HEK293 (cell line): ENCODE measurements at regions not wholly inside any gene's neighbourhood (a gene's known extent, or its start where the extent isn't known, plus 50 kb on each side); places are given as distances from the start of the nearest gene placed in this dataset.

Experiments used
- CTCF ChIP-seq: fragments of 450-650 bp; formaldehyde crosslinking; IDR thresholded peaks from 2 replicates; pipeline ENCODE4 v1.5.1; 2016; ENCODE audit warnings: missing biosample characterization, missing genetic modification characterization
- KLF9 ChIP-seq: fragments of 450-650 bp; formaldehyde crosslinking; IDR thresholded peaks from 2 replicates; pipeline ENCODE4 v1.5.1; 2016; ENCODE audit warnings: missing biosample characterization, missing genetic modification characterization, low read depth
- REST ChIP-seq: fragments of 450-650 bp; formaldehyde crosslinking; IDR thresholded peaks from 2 replicates; pipeline ENCODE4 v1.5.1; 2016; ENCODE audit warnings: missing biosample characterization, missing genetic modification characterization
- ZBTB17 ChIP-seq: fragments of 450-650 bp; formaldehyde crosslinking; IDR thresholded peaks from 2 replicates; pipeline ENCODE4 v1.5.1; 2016; ENCODE audit warnings: missing biosample characterization, missing genetic modification characterization
- ZBTB8A ChIP-seq: fragments of 450-650 bp; formaldehyde crosslinking; IDR thresholded peaks from 2 replicates; pipeline ENCODE4 v1.5.1; 2016; ENCODE audit warnings: missing biosample characterization, missing genetic modification characterization
- ZNF2 ChIP-seq: fragments of 450-650 bp; formaldehyde crosslinking; IDR thresholded peaks from 2 replicates; pipeline ENCODE4 v1.5.1; 2016; ENCODE audit warnings: missing biosample characterization, missing genetic modification characterization
- ZNF302 ChIP-seq: fragments of 450-650 bp; formaldehyde crosslinking; IDR thresholded peaks from 2 replicates; pipeline ENCODE4 v1.5.1; 2016; ENCODE audit warnings: missing biosample characterization, missing genetic modification characterization, low read depth
- ZNF561 ChIP-seq: fragments of 450-650 bp; IDR thresholded peaks from 2 replicates; pipeline ENCODE4 v1.5.1; 2018; ENCODE audit warnings: missing biosample characterization, missing genetic modification characterization, borderline replicate concordance
- ZNF707 ChIP-seq: fragments of 450-650 bp; formaldehyde crosslinking; IDR thresholded peaks from 2 replicates; pipeline ENCODE4 v1.5.1; 2016; ENCODE audit warnings: missing biosample characterization, missing genetic modification characterization
- TF ChIP-seq, protein P1 (sequence below): sonication (generic); formaldehyde crosslinking; IDR thresholded peaks from 2 replicates; pipeline ENCODE4 v1.8.1; 2022; ENCODE audit warnings: mild to moderate bottlenecking, moderate library complexity, missing genetic modification reagents

DNA sequence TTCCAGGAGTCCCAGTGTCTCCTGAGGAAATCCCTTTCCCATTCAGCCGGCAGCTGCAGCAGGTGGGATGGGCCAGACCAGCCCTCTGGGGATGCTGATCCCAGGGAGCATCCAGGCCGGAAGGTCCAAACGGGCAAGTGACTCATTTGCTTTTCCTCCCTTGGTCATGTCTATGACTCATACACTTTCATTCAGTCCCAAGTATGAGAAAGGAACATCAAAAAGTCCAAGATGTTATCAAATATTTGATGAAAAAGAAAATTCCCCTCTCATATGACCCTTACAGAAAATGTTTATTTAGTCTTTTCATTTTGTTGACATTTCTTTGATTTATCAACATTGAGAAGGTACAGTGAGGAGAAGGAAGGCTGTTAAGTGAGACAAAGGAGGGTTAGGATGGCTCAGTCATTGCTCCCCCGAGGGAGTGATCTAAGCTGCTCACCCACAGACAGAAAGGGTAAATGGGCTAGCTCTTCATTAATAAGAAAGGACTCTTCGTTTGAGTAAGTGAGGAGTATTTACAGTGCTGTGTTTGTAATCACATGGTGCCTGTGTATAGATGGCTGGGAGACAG is 117.6 kb upstream of the ANKRD55 start:
- TF ChIP-seq ZNF2 (tag by site-specific recombination) (no peak), CTCF (tag by site-specific recombination) (no peak), ZNF302 (tag by site-specific recombination) (no peak), ZBTB17 (0 out of 2 replicates have a peak, but pooled peaks have one; percentile 28), ZBTB8A (tag by site-specific recombination) (no peak), REST (tag by site-specific recombination) (no peak), KLF9 (tag by site-specific recombination) (no peak), ZNF707 (tag by site-specific recombination) (no peak), ZNF561 (tag by site-specific recombination) (no peak)
- TF ChIP-seq, protein P1, sequence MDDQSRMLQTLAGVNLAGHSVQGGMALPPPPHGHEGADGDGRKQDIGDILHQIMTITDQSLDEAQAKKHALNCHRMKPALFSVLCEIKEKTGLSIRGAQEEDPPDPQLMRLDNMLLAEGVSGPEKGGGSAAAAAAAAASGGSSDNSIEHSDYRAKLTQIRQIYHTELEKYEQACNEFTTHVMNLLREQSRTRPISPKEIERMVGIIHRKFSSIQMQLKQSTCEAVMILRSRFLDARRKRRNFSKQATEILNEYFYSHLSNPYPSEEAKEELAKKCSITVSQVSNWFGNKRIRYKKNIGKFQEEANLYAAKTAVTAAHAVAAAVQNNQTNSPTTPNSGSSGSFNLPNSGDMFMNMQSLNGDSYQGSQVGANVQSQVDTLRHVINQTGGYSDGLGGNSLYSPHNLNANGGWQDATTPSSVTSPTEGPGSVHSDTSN (CRISPR knock-in tag) = no peak
